ENCODE measurements at regions not wholly inside any gene's neighbourhood (a gene's known extent, or its start where the extent isn't known, plus 50 kb on each side); places are given as distances from the start of the nearest gene placed in this dataset.
A peak's percentile ranks its signal among the peaks of the same experiment; 100 is the strongest.

DNA sequence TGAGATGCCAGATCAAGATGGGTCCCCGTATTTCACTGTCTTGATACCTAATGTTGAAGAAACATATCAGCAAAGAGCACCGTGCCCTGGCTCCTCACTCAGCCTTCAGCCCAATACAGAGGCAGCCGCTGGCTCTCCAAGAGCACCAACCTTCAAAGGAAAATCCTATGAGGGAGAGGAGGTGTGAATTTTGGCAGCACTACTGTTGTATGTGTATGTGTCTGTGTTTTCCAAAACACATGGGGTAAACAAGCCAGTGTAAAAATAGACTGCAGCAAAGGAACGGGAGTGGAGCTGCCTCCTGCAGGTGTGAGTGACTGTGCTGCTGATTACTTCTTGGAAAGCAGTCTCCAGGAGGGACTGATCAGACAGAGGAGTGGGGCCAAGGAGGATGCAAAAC is 194.0 kb upstream of the CDH5 start:
- DNase-seq (ENCODE audit: insufficient read length, low spot score) = no peak
- no peak for FAIRE-seq
- TF ChIP-seq, protein P1, sequence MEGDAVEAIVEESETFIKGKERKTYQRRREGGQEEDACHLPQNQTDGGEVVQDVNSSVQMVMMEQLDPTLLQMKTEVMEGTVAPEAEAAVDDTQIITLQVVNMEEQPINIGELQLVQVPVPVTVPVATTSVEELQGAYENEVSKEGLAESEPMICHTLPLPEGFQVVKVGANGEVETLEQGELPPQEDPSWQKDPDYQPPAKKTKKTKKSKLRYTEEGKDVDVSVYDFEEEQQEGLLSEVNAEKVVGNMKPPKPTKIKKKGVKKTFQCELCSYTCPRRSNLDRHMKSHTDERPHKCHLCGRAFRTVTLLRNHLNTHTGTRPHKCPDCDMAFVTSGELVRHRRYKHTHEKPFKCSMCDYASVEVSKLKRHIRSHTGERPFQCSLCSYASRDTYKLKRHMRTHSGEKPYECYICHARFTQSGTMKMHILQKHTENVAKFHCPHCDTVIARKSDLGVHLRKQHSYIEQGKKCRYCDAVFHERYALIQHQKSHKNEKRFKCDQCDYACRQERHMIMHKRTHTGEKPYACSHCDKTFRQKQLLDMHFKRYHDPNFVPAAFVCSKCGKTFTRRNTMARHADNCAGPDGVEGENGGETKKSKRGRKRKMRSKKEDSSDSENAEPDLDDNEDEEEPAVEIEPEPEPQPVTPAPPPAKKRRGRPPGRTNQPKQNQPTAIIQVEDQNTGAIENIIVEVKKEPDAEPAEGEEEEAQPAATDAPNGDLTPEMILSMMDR (IDR thresholded peaks at IDR 0.05; ENCODE audit: insufficient read depth, missing control alignments) = no peak

DNA sequence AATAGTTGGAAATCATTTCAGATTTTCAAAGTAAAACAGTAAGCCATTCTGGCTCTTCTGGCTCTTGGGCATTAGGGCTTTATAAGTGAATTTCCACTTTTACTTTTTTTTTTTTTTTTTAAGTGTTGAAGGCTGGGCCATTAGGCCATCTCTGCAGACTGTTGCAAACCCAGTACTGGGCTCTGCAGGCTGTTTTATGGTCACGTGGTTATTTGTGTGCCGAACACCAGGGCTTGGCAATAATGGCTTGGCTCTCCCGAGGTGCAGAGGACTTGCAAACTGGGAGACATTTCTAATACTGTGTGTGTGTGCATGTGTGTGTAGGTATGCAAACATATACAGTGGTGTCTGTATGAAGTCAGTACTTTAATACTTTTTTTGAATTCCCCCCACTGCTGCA is 194.9 kb upstream of the CDH5 start:
- no peak for FAIRE-seq
- TF ChIP-seq, protein P1 (IDR thresholded peaks at IDR 0.05; ENCODE audit: insufficient read depth, missing control alignments) = no peak

GRCh38 chr16:66170989-66171388 is 195.5 kb upstream of the CDH5 start:
- FAIRE-seq = no peak

More for the DNA sequence above, 194.9 kb upstream of the CDH5 start:
- DNase-seq (ENCODE audit: insufficient read length, low spot score) = no peak

GRCh38 chr16:66169817-66170216 is 196.7 kb upstream of the CDH5 start:
- TF ChIP-seq, protein P1 (IDR thresholded peaks at IDR 0.05; ENCODE audit: insufficient read depth, missing control alignments) = no peak
- FAIRE-seq = no peak

More at GRCh38 chr16:66170989-66171388, 195.5 kb upstream of the CDH5 start:
- DNase-seq (ENCODE audit: insufficient read length, low spot score) = no peak
- TF ChIP-seq, protein P1 (IDR thresholded peaks at IDR 0.05; ENCODE audit: insufficient read depth, missing control alignments) = no peak

GRCh38 chr16:66168777-66169176 is 197.7 kb upstream of the CDH5 start:
- DNase-seq (ENCODE audit: insufficient read length, low spot score) = no peak
- TF ChIP-seq, protein P1 (IDR thresholded peaks at IDR 0.05; ENCODE audit: insufficient read depth, missing control alignments) = no peak
- no peak for FAIRE-seq

More at GRCh38 chr16:66169817-66170216, 196.7 kb upstream of the CDH5 start:
- DNase-seq (ENCODE audit: insufficient read length, low spot score) = no peak

DNA sequence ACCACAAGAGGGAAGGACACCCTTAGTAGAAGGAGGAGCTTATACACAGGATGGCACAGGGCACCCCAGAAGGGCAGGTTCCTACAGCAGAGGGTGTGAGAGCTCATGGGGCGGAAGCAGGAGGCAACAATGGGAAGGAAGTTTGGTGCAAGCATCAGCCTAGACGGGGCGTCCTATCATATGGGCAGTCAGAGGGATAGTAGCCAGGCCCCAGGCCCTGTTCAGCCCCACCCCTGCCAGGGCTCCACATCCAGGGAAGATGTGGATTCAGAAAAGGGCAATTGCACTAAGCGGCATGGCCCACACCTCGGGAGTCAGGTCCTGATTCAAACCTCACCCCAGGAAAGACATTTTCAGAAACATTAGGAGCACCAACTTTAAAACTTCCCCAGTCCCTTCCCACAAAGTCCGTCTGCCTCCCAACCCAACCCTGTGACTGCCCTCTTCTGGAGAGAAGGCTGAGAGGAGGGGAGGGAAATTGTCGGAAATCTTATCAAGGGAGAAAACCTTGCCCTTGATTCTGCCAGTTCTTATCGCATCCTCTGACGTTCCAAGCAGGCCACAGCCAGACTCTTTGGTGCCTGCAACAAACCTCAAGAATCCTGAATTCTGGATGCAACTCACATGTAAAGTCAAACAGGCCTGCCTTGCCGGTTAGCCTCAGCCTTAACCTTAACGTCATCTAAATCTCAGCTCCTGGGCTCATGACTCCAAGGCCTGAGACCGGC is 198.8 kb upstream of the CDH5 start:
- FAIRE-seq (no peak), DNase-seq (ENCODE audit: insufficient read length, low spot score) (no peak)

DNA sequence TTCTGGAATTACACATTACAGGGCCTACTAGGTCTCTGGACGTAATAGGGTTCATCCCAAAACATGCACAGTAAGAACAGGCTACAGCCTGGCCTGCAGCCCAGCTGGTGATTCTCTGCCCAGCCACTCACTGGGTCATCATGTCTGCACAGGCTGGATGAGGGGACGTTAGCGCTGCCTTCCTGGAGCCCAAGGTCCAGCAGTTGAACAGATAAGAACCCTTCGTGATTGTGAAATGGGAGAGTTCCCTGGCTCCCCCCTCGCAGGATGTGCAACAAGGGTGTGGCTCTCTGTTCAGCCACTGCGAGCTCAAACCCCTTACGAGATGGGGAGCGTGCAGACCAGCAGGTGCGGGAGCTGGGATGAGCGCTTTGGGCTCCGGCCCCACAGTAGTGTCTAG is 200.0 kb upstream of the CDH5 start:
- DNase-seq (ENCODE audit: insufficient read length, low spot score) (no peak), FAIRE-seq (no peak)
- TF ChIP-seq, protein P1 (IDR thresholded peaks at IDR 0.05; ENCODE audit: insufficient read depth, missing control alignments) = no peak

More for the DNA sequence above, 198.8 kb upstream of the CDH5 start:
- TF ChIP-seq, protein P1 (IDR thresholded peaks at IDR 0.05; ENCODE audit: insufficient read depth, missing control alignments) = peak; percentile 6

Data from D721Med (cell line).